GM21825 (cell line): ENCODE measurements at regions not wholly inside any gene's neighbourhood (a gene's known extent, or its start where the extent isn't known, plus 50 kb on each side); places are given as distances from the start of the nearest gene placed in this dataset.
"Not testable (repeated sequence)": the region's sequence is repeated elsewhere in the genome, so short reads cannot be mapped to it uniquely, and the experiment has no call there.

Experiments
- ATAC-seq: cut with Tn5 transposase; IDR thresholded peaks from one replicate; pipeline ENCODE4 v1.9.1; 2021; ENCODE audit warnings: mild to moderate bottlenecking, moderate library complexity; ENCODE audit not compliant: unreplicated experiment

- ATAC-seq: no peak
These were observed 106.1 kb upstream of the STC2 start for GRCh38 chr5:173434270-173434669.

GRCh38 chr5:173430394-173430793 lies 102.2 kb upstream of the STC2 start:
- no peak for ATAC-seq

- ATAC-seq: no peak
These were observed 101.4 kb upstream of the STC2 start for GRCh38 chr5:173429489-173430150.

DNA sequence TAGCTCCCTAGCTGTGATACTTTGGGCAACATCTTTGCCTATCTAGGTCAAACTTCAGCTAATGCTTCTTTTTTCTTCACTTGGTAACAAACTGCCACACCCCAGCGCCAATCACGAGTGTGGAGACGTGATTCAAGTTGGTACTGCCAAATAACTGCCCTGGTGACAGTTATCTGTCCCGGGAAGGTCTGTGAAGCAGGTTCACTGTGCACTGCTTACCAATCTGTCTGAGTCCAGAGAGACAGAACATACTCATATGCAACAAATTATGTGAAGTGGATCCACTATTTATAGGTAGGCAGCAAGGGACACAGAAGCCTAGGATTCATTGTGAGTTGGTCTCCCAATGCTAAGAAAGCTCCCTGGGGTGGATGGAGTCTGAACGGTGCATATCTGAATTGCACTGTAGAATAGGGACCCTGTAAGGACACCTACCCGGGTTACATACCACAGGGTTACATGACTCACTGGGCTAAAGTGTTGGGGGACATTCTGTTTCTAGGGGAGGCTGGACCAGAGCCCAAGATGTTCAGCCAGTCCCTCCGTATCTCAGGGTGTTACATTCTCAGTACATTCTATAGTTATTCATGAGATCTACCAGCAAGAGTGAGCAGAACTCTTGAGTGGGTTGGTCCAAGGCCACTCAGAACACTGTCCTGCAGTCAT lies 95.4 kb upstream of the STC2 start:
- no peak for ATAC-seq

DNA sequence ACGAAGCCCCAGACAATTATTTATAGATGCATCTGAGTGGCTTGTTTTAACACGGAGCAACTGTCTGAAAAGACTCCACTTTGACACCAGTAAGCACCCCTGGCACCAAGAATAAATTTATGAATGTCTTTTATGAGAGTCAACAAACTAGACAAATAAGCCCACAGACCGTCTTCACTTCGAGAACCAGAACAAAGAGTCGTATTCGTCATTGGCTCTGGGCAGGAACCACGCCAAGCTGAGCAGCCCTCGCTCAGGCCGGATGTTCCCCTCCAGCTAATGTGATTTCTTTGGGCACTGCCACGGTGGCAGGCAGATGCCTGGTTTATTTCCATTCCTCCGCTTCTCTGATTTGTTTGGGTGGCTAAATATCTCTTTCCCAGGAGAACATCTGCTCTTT lies 91.9 kb upstream of the STC2 start:
- ATAC-seq: no peak

DNA sequence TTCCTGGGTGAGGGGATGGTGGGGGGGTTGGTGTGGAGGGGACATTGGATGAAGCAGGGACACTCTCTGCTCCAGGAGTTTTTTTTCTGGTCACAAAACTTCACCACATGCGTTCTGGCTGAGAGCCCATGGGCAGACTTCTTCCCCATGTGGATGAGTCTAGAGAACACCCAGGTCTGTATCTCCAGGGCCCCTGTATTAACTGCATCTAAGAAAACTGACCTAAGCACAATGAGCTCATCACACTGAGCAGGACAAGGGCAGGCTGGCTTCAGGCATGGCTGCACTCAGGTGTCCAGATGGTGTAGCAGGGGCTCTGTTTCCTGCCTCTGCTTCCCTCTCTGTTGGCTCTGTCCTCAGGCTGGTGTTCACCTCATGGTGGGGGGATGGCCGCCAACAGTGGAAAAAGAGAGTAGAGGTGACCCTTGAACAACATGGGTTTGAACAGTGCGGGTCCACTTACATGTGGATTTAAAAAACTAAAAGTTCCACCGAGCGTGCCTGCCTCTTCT lies 85.3 kb upstream of the STC2 start:
- ATAC-seq: no peak

- no peak for ATAC-seq
These were observed 84.4 kb upstream of the STC2 start for GRCh38 chr5:173412566-173412965.

GRCh38 chr5:173411791-173412555 lies 83.8 kb upstream of the STC2 start:
- ATAC-seq: no peak

DNA sequence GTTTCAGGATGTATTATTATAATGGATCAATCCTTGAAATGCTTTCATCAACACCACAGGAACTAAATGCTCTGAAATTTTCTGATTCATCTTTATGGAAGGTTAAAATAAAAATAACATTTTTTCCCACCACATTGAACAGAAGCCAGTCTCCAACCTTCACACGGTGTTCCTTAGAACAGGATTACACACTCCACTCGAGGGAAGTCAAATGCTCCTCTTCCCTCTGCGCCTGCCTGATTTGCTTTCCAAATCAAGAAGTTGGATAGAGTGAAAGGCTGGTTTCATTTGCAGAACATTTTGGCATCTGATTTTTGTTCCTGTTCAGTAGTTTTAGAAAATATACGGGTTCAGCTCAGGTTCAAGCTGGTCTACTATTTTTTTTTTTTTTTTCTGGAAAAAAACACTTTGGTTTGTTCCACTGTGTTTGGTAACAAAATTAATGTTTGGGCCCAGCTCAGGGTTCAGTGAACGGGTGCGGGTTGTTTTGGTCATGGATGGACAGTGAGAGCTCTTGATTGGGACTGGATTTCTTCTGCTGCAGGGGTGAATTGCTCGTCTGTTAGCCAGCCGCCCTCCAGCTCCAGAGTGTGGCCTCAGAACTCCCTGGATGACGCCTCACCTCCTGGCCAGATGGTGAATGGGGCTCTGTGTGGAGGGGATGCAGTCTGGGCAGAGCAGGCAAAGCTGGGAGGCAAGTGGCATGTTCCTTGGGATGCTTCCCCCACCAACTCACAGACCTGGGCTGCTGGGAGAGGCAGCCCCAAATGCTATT lies 82.4 kb upstream of the STC2 start:
- ATAC-seq: no peak

- no peak for ATAC-seq
These were observed 80.7 kb upstream of the STC2 start for GRCh38 chr5:173408946-173409345.

- ATAC-seq: no peak
These were observed 71.6 kb upstream of the STC2 start for GRCh38 chr5:173399851-173400250.

DNA sequence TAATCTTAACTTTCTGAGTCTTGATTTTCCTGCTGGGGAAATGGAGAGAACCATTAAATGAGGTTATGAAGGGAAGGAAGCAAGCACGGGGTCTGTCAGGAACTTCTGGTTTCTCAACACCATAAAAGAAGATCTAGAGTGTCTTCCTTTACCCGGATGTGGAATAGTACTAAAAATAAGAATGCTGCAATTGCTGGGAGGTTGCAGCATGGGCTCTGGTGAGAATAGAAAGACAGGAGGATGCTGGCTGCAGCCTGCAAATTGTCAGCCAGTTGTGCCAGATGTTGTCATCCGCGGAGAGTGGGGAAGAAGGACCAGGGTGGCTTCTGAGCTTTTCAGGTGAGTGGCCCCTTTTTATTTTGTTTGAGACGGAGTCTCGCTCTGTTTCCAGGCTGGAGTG lies 69.3 kb upstream of the STC2 start:
- no peak for ATAC-seq

DNA sequence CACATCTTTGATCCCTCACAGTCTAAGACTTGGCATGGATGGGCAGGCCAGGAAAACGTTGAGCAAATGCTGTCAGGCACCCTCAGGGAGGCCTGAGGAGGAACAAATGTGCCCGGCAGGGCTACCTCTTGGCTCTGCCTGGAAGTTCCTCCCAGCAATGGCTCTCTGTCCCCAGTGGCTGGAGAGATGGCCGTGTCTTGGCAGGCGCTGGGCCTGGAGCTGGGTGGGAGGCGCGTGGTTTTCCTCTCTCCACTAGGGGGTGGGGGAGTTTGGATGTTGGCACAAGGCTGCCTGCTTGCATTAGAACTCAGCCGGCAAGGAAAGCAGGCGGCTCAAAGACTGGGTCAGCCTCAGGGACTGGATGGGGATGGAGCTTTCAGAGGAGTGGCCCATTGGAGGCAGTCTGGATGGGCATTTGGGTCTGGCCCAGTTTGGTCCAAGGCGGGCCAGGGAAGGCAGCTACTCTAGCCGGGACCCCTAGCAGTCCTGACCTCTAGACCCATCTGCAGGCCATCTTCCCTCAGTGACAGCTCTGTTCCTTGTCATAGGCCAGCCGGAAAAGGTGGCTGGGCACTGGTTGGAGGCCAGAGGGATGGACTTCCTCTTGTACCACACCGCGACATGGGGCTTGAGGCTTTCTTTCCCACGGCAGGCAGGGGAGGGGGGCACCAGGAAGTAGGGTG lies 68.2 kb upstream of the STC2 start:
- no peak for ATAC-seq

DNA sequence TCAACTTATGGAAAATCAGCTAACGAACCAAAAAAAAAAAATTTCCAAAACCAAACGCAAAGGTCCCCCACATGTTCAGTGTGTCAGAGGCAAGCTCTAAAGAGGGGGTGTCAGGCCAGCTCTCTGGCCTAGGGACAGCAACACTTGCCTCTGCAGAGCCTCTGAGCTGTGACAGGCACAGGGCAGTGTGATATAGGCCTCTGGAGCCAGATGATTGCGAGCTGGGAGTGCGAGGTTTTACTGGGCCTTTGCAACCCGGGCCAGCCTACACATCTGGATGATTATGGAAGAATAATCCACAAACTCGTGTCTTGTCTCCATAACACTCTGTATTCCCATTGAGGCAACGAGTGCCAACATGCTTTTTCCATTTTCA lies 67.7 kb upstream of the STC2 start:
- ATAC-seq: no peak

GRCh38 chr5:173395257-173395932 lies 67.2 kb upstream of the STC2 start:
- ATAC-seq: no peak

DNA sequence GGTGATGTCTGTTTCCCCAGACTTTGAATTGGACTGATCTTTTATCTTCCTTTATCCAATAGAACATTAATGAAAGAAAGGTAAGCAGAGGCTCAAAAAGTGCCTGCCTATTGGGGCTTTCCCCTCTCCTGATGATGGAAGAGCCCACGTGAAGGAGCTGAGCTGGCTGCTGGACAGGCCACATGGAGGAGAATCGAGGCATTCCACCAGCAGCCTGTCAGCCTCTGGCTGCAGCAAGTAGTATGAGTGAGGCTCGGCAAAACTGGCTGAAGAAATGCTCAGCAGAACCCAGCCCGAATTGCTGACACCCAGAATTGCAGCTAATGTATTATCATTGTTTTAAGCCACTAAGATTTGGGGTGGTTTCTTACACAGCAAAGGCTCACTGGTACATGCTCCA lies 66.5 kb upstream of the STC2 start:
- no peak for ATAC-seq

DNA sequence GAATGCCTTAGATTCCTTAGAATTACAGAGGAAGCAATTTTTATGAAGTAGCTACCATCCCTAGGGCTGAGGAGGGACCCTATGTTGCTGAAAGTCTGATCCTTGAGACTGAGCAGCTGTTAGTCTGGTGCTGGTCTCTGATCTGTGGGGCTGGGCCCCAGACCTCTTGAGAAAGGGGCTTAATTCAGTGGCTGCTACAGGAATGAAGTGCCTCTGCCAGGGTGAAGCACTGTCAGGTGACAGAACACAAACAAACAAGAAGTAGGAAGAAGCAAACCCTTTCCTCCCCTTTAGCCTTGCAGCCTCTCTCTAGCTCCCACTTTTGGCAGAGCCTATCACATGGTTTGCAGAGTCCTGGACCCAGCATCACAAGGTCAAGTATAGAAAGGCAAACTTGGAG lies 64.0 kb upstream of the STC2 start:
- ATAC-seq: no peak

- no peak for ATAC-seq
These were observed 62.8 kb upstream of the STC2 start for GRCh38 chr5:173391031-173391430.

- ATAC-seq: not testable (repeated sequence)
These were observed 59.1 kb upstream of the STC2 start for GRCh38 chr5:173387293-173387692.

DNA sequence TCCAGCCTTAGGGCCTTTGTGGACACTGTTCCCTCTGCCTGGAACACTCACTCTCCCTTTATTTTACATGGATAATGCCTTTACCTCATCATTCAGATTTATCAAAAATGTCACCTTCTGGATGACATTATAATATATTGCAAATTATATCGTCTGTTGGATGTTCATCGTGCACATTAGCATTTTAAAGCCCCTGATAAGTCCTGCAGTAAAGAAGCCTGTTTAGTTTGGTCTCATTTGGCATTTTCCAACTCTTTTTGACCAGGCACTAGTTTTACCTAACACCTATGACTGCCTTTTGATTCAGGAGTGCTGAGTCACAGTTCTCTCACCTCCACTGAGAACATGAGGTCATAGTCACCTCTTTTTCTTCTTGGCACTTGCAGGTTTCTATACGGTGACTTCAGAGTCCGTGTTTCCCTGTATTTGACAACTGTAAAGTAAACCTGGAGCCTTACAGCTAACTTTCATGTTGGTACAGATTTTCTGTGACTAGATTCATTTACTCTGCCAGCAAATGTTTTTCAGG lies 57.7 kb upstream of the STC2 start:
- no peak for ATAC-seq
